PC-9 (cell line): ENCODE measurements at regions not wholly inside any gene's neighbourhood (a gene's known extent, or its start where the extent isn't known, plus 50 kb on each side); places are given as distances from the start of the nearest gene placed in this dataset.

Source experiments
- EZH2 ChIP-seq: fragments of 200-600 bp; sonication (generic); IDR thresholded peaks from 2 replicates; pipeline ENCODE4 v1.8.0; 2017; ENCODE audit warnings: antibody characterized with exemption, low read depth
- TF ChIP-seq, protein P1 (sequence below): fragments of 200-600 bp; sonication (generic); conservative IDR thresholded peaks from 2 replicates; pipeline ENCODE4 v1.6.1; 2017; ENCODE audit warnings: mixed run types, antibody characterized with exemption, mild to moderate bottlenecking, moderate library complexity

GRCh38 chrX:4435905-4436304 lies 722.5 kb upstream of the PRKX start:
- TF ChIP-seq, protein P1, sequence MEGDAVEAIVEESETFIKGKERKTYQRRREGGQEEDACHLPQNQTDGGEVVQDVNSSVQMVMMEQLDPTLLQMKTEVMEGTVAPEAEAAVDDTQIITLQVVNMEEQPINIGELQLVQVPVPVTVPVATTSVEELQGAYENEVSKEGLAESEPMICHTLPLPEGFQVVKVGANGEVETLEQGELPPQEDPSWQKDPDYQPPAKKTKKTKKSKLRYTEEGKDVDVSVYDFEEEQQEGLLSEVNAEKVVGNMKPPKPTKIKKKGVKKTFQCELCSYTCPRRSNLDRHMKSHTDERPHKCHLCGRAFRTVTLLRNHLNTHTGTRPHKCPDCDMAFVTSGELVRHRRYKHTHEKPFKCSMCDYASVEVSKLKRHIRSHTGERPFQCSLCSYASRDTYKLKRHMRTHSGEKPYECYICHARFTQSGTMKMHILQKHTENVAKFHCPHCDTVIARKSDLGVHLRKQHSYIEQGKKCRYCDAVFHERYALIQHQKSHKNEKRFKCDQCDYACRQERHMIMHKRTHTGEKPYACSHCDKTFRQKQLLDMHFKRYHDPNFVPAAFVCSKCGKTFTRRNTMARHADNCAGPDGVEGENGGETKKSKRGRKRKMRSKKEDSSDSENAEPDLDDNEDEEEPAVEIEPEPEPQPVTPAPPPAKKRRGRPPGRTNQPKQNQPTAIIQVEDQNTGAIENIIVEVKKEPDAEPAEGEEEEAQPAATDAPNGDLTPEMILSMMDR, result no peak
- no peak for TF ChIP-seq EZH2
